ENCODE measurements at regions not wholly inside any gene's neighbourhood (a gene's known extent, or its start where the extent isn't known, plus 50 kb on each side); places are given as distances from the start of the nearest gene placed in this dataset.
"Not testable (repeated sequence)": the region's sequence is repeated elsewhere in the genome, so short reads cannot be mapped to it uniquely, and the experiment has no call there.

DNA sequence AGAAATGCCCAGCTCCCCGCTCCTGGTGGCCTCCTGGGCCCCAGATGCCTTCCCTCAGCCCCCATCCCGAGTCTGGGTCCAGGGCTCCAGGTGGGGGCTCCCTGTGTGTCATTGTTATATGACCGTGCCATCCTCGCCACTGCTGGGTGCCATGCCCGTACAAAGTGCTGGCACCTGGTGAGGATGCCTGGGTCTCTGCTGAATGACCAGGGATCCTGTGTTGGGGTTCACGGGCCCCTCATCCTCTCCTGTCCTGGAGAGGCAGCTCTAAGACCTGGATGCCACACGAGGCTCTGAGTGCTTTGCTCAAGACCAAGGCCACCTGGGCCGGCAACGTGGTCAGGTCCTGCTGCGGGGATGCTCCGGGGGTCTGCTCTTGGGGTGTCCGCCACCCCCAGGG is 206.5 kb downstream of the BANP start:
- H2BK15ac ChIP-seq (ENCODE audit: low read length); H4K8ac ChIP-seq (ENCODE audit: low read depth, low read length); H3K14ac ChIP-seq (ENCODE audit: low read length); H3K4me2 ChIP-seq (ENCODE audit: insufficient read depth, low read length, poor library complexity, severe bottlenecking); H3K27me3 ChIP-seq (ENCODE audit: control insufficient read depth in 3 of 3, insufficient read depth in 3 of 3, low read depth in 1 of 3, low read length in 3 of 3); H4K91ac ChIP-seq (ENCODE audit: low read depth, low read length, poor library complexity); H3K4me3 ChIP-seq (ENCODE audit: low read length in 2 of 2); H3K23ac ChIP-seq (ENCODE audit: low read depth, low read length, poor library complexity); H2BK12ac ChIP-seq (ENCODE audit: low read length); H2BK120ac ChIP-seq (ENCODE audit: low read depth, low read length); H3K18ac ChIP-seq (ENCODE audit: low read length); H3K36me3 ChIP-seq (replicated peaks in 1 of 2; ENCODE audit: control insufficient read depth in 2 of 2, insufficient read depth in 2 of 2, low read length in 2 of 2); H3K4me1 ChIP-seq (ENCODE audit: control insufficient read depth in 2 of 2, insufficient read depth in 1 of 2, low read depth in 1 of 2, low read length in 2 of 2); H3K79me1 ChIP-seq (ENCODE audit: low read depth, low read length); H2AFZ ChIP-seq (ENCODE audit: low read length); H3K9ac ChIP-seq (ENCODE audit: low read depth, low read length, poor library complexity); H2AK5ac ChIP-seq (ENCODE audit: low read depth, low read length); H2BK5ac ChIP-seq (ENCODE audit: low read length); H3K27ac ChIP-seq (replicated peaks; ENCODE audit: low read length); H3K9me3 ChIP-seq (replicated peaks in 1 of 2; ENCODE audit: control insufficient read depth in 2 of 2, insufficient read depth in 1 of 2, low read depth in 1 of 2, low read length in 2 of 2); H3K4ac ChIP-seq (ENCODE audit: low read length); DNase-seq (ENCODE audit: low spot score): not testable (repeated sequence)
- no CpG with 5 or more reads among the region's 12 CpGs for WGBS, 2 donors (ENCODE audit: extremely low coverage in 2 of 2, insufficient read length in 2 of 2, insufficient replicate concordance in 1 of 2)

DNA sequence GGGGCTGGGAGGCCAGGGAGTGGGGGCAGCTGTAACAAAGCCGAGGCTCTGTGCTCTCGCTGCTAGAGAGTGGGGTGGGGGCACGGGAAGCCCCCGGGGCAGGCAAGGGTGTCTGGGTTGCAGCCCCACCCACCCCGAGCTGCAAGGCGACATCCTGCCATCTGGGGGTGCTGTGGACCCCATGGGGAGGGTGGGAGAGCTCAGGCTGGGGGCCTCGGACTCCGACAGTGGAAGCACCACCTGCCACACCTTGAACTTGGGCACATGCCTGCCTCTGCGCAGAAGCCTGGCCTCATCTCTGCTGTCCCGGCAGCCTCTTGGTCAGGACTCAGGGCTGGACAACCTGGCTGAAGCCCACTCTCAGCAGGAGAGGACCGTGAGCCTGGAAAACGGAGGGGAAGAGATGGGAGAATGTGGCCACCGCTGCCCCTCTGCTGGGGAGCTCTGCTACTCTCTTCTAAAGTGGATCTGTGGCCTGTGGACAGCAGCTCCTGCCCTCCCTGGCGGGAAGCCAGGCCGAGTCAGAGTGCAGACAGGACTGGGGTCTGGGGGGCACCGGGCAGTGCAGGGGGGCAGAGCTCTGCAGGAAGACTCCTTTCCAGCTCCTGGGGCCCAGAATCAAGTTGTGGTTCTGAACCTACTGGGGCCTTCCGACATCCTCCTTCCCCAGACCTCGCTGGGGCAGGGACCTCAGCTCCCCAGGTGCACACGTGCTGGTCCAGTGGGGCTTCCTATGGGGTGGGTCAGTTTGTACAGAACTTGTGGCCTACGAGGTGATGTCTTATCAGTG is 207.2 kb downstream of the BANP start:
- not testable (repeated sequence) for H3K23ac ChIP-seq (ENCODE audit: low read depth, low read length, poor library complexity)
- no CpG with 5 or more reads among the region's 20 CpGs for WGBS, 2 donors (ENCODE audit: extremely low coverage in 2 of 2, insufficient read length in 2 of 2, insufficient replicate concordance in 1 of 2)

DNA sequence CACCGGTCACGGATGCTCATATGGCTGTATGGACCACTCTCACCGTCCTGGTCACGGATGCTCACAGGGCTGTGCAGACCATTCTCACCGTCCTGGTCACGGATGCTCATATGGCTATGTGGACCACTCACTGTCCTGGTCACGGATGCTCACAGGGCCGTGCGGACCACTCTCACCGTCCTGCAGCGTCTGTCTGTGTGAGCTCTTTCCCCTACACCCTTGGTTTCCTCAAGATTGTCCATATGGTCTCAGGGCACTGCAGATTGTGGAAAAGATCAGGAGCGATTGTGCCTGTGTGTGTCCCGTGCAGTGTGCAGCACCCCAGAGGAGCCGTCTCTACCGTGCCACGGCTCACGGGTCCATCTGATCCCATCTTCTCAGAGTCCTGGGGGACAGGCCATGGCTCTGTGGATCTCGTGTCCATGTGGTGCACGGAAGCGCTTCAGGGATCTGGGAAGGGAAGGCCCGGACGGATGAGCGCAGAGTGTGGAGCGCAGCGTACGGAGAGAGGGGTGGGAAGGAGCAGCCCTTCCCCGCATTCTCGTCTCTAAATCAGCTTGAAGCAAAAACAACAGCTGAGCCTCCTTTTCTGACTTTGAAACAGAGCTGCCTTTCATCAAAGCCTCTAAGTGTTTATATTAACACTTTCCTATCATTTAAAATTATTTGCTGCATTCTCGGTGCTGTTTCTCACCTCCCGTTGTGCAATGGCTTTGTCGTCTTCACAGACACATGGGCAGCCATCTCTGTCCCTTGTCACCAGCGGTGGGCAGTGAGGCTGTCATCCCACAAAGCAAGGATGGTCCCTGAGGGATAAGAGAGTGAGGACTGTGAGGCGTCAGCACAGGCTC is 208.0 kb downstream of the BANP start:
- not testable (repeated sequence) for H3K4me1 ChIP-seq (ENCODE audit: control insufficient read depth in 2 of 2, insufficient read depth in 1 of 2, low read depth in 1 of 2, low read length in 2 of 2); H4K91ac ChIP-seq (ENCODE audit: low read depth, low read length, poor library complexity); H3K4me2 ChIP-seq (ENCODE audit: insufficient read depth, low read length, poor library complexity, severe bottlenecking); H2BK15ac ChIP-seq (ENCODE audit: low read length); H2BK120ac ChIP-seq (ENCODE audit: low read depth, low read length); H4K8ac ChIP-seq (ENCODE audit: low read depth, low read length); H3K27ac ChIP-seq (replicated peaks; ENCODE audit: low read length); H3K18ac ChIP-seq (ENCODE audit: low read length); H3K9ac ChIP-seq (ENCODE audit: low read depth, low read length, poor library complexity); H3K9me3 ChIP-seq (replicated peaks in 1 of 2; ENCODE audit: control insufficient read depth in 2 of 2, insufficient read depth in 1 of 2, low read depth in 1 of 2, low read length in 2 of 2); H3K27me3 ChIP-seq (ENCODE audit: control insufficient read depth in 3 of 3, insufficient read depth in 3 of 3, low read depth in 1 of 3, low read length in 3 of 3); H3K4ac ChIP-seq (ENCODE audit: low read length); DNase-seq (ENCODE audit: low spot score); H2AK5ac ChIP-seq (ENCODE audit: low read depth, low read length); H3K23ac ChIP-seq (ENCODE audit: low read depth, low read length, poor library complexity); H2BK12ac ChIP-seq (ENCODE audit: low read length); H3K36me3 ChIP-seq (replicated peaks in 1 of 2; ENCODE audit: control insufficient read depth in 2 of 2, insufficient read depth in 2 of 2, low read length in 2 of 2); H3K14ac ChIP-seq (ENCODE audit: low read length); H2BK5ac ChIP-seq (ENCODE audit: low read length); H2AFZ ChIP-seq (ENCODE audit: low read length); H3K79me1 ChIP-seq (ENCODE audit: low read depth, low read length); H3K4me3 ChIP-seq (ENCODE audit: low read length in 2 of 2)
- WGBS, 2 donors (ENCODE audit: extremely low coverage in 2 of 2, insufficient read length in 2 of 2, insufficient replicate concordance in 1 of 2): no CpG with 5 or more reads among the region's 33 CpGs

More for the DNA sequence above, 207.2 kb downstream of the BANP start:
- not testable (repeated sequence) for H3K4me3 ChIP-seq (ENCODE audit: low read length in 2 of 2); H3K4me1 ChIP-seq (ENCODE audit: control insufficient read depth in 2 of 2, insufficient read depth in 1 of 2, low read depth in 1 of 2, low read length in 2 of 2); H3K9ac ChIP-seq (ENCODE audit: low read depth, low read length, poor library complexity); H2BK15ac ChIP-seq (ENCODE audit: low read length); H3K9me3 ChIP-seq (replicated peaks in 1 of 2; ENCODE audit: control insufficient read depth in 2 of 2, insufficient read depth in 1 of 2, low read depth in 1 of 2, low read length in 2 of 2); H2AFZ ChIP-seq (ENCODE audit: low read length); H4K91ac ChIP-seq (ENCODE audit: low read depth, low read length, poor library complexity); H2BK5ac ChIP-seq (ENCODE audit: low read length); H3K4ac ChIP-seq (ENCODE audit: low read length); H3K79me1 ChIP-seq (ENCODE audit: low read depth, low read length); H4K8ac ChIP-seq (ENCODE audit: low read depth, low read length); H3K27me3 ChIP-seq (ENCODE audit: control insufficient read depth in 3 of 3, insufficient read depth in 3 of 3, low read depth in 1 of 3, low read length in 3 of 3); H3K27ac ChIP-seq (replicated peaks; ENCODE audit: low read length); H3K4me2 ChIP-seq (ENCODE audit: insufficient read depth, low read length, poor library complexity, severe bottlenecking); H3K36me3 ChIP-seq (replicated peaks in 1 of 2; ENCODE audit: control insufficient read depth in 2 of 2, insufficient read depth in 2 of 2, low read length in 2 of 2); DNase-seq (ENCODE audit: low spot score); H2BK12ac ChIP-seq (ENCODE audit: low read length); H3K18ac ChIP-seq (ENCODE audit: low read length); H2AK5ac ChIP-seq (ENCODE audit: low read depth, low read length); H3K14ac ChIP-seq (ENCODE audit: low read length); H2BK120ac ChIP-seq (ENCODE audit: low read depth, low read length)

DNA sequence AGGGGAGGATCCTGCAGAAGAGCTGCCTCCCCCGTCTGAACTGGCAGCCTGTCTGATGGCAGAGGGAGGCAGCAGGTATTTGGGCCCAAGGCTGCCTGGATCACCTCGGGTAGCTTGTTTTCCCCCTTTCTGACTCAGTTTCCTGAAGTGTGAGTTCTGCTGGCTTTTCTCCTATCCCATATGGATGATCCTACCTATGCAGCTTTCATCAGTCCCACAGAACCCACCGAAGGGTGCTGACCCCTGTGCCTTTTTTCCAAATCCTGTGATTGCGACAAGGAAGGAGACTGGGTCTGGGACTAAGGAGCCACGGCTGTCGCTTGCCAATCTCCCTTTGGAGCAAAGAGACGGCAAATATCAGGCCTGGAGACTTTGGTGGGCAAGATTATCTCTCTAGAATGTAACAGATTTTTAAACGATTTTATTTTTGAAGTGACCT is 208.7 kb downstream of the BANP start:
- not testable (repeated sequence) for H3K4me1 ChIP-seq (ENCODE audit: control insufficient read depth in 2 of 2, insufficient read depth in 1 of 2, low read depth in 1 of 2, low read length in 2 of 2); H3K18ac ChIP-seq (ENCODE audit: low read length); H3K4ac ChIP-seq (ENCODE audit: low read length); H2BK15ac ChIP-seq (ENCODE audit: low read length); H3K27ac ChIP-seq (replicated peaks; ENCODE audit: low read length); H3K9me3 ChIP-seq (replicated peaks in 1 of 2; ENCODE audit: control insufficient read depth in 2 of 2, insufficient read depth in 1 of 2, low read depth in 1 of 2, low read length in 2 of 2); H3K27me3 ChIP-seq (ENCODE audit: control insufficient read depth in 3 of 3, insufficient read depth in 3 of 3, low read depth in 1 of 3, low read length in 3 of 3); H2AFZ ChIP-seq (ENCODE audit: low read length); H3K14ac ChIP-seq (ENCODE audit: low read length); H4K8ac ChIP-seq (ENCODE audit: low read depth, low read length); H3K4me2 ChIP-seq (ENCODE audit: insufficient read depth, low read length, poor library complexity, severe bottlenecking); H2BK12ac ChIP-seq (ENCODE audit: low read length); H3K9ac ChIP-seq (ENCODE audit: low read depth, low read length, poor library complexity); H3K36me3 ChIP-seq (replicated peaks in 1 of 2; ENCODE audit: control insufficient read depth in 2 of 2, insufficient read depth in 2 of 2, low read length in 2 of 2); H4K91ac ChIP-seq (ENCODE audit: low read depth, low read length, poor library complexity); DNase-seq (ENCODE audit: low spot score); H3K79me1 ChIP-seq (ENCODE audit: low read depth, low read length); H3K23ac ChIP-seq (ENCODE audit: low read depth, low read length, poor library complexity); H2AK5ac ChIP-seq (ENCODE audit: low read depth, low read length); H3K4me3 ChIP-seq (ENCODE audit: low read length in 2 of 2); H2BK5ac ChIP-seq (ENCODE audit: low read length); H2BK120ac ChIP-seq (ENCODE audit: low read depth, low read length)
- WGBS, 2 donors (ENCODE audit: extremely low coverage in 2 of 2, insufficient read length in 2 of 2, insufficient replicate concordance in 1 of 2): no CpG with 5 or more reads among the region's 8 CpGs

Measured in neuronal stem cell (in vitro differentiated cells).